Lung (tissue), 11 donors: ENCODE measurements at regions not wholly inside any gene's neighbourhood (a gene's known extent, or its start where the extent isn't known, plus 50 kb on each side); places are given as distances from the start of the nearest gene placed in this dataset.

ENCODE experiments used
- ATAC-seq: fragments of 200-7000 bp; cut with Tn5 transposase; one replicate; pipeline ENCODE4 v1.9.1; 2020; ENCODE audit warnings: moderate number of reproducible peaks; ENCODE audit not compliant: insufficient read depth, low FRiP score
- DNase-seq, 3 donors: peaks; one replicate each; pipeline ENCODE4 v3.0.0-alpha.2; 2013 to 2017
- H3K27ac ChIP-seq, 2 donors: one replicate each; pipeline ENCODE4 v1.5.1; 2013; ENCODE audit warnings: mild to moderate bottlenecking in 2 of 2, moderate library complexity in 2 of 2, control low read depth in 1 of 2, inconsistent platforms in 1 of 2, low read depth in 1 of 2, low read length in 1 of 2
- H3K27me3 ChIP-seq, 3 donors: one replicate each; pipeline ENCODE4 v1.5.1; 2013; ENCODE audit warnings: low read length in 2 of 3; ENCODE audit not compliant: control insufficient read depth in 3 of 3, insufficient read depth in 3 of 3
- H3K36me3 ChIP-seq, 4 donors: one replicate each; pipeline ENCODE4 v1.5.1; 2013; ENCODE audit warnings: low read length in 4 of 4, mild to moderate bottlenecking in 1 of 4, moderate library complexity in 1 of 4; ENCODE audit not compliant: control insufficient read depth in 4 of 4, insufficient read depth in 4 of 4
- H3K4me1 ChIP-seq, 5 donors: one replicate each; pipeline ENCODE4 v1.5.1; 2013; ENCODE audit warnings: low read length in 5 of 5, mild to moderate bottlenecking in 2 of 5, moderate library complexity in 1 of 5; ENCODE audit not compliant: control insufficient read depth in 5 of 5, insufficient read depth in 5 of 5
- H3K4me3 ChIP-seq: one replicate; pipeline ENCODE4 v1.5.1; 2013; ENCODE audit warnings: mild to moderate bottlenecking, control low read depth, moderate library complexity
- H3K9ac ChIP-seq, 2 donors: one replicate each; pipeline ENCODE4 v1.5.1; 2013; ENCODE audit warnings: low read length in 2 of 2, control low read depth in 1 of 2; ENCODE audit not compliant: insufficient read depth in 1 of 2
- H3K9me3 ChIP-seq, 4 donors: one replicate each; pipeline ENCODE4 v1.5.1; 2013; ENCODE audit warnings: low read length in 3 of 4, mild to moderate bottlenecking in 1 of 4, moderate library complexity in 1 of 4; ENCODE audit not compliant: control insufficient read depth in 4 of 4, insufficient read depth in 3 of 4
- CTCF ChIP-seq: IDR thresholded peaks from 2 replicates; pipeline ENCODE4 v1.5.1; 2012; ENCODE audit warnings: mild to moderate bottlenecking; ENCODE audit errors: control extremely low read depth, extremely low read depth
- WGBS, 2 donors: extraction: QIAGEN DNeasy Blood & Tissue Kit; methylation state at CpG; one replicate each; pipeline ENCODE4 v1.1.7; 2013; 5-methylcytosine and 5-hydroxymethylcytosine counted together
- donor health status: control.
- donor health status: control.
- donor health status: Bipolar disorder and iron deficiency.
- donor health status: healthy.
- donor health status: DM: yes; HTN: yes; CAD: no.

- no peak for TF ChIP-seq CTCF
- Histone ChIP-seq H3K27me3 (no peaks in the 10 kb centered on the region), H3K9ac (no peak overlapping the region), H3K9me3 (no peaks in the 10 kb centered on the region), H3K4me3 (no peak overlapping the region), H3K36me3 (no peaks in the 10 kb centered on the region), H3K4me1 (peaks cover 0 to 27% (median 0%) of the 10 kb centered on the region in 5 donors), H3K27ac (no peak overlapping the region)
- WGBS, 2 donors = 93 to 95% methylated on average over 2 of the region's 2 CpGs
- DNase-seq (no peak), ATAC-seq (no peak)
These were observed 143.0 kb downstream of the NXNL2 start for GRCh38 chr9:88678008-88678407.

GRCh38 chr9:88678431-88678830 lies 143.5 kb downstream of the NXNL2 start:
- TF ChIP-seq CTCF = no peak
- H3K9me3 ChIP-seq = no peaks in the 10 kb centered on the region
- peaks cover 0 to 23% (median 0%) of the 10 kb centered on the region in 5 donors for H3K4me1 ChIP-seq
- no peak overlapping the region for H3K4me3 ChIP-seq
- H3K9ac ChIP-seq = no peak overlapping the region
- H3K36me3 ChIP-seq = no peaks in the 10 kb centered on the region
- no peaks in the 10 kb centered on the region for H3K27me3 ChIP-seq
- ATAC-seq = no peak
- WGBS, 2 donors = 90 to 97% methylated on average over 4 of the region's 4 CpGs
- no peak for DNase-seq
- no peak overlapping the region for H3K27ac ChIP-seq

GRCh38 chr9:88680041-88680440 lies 145.1 kb downstream of the NXNL2 start:
- Histone ChIP-seq H3K27me3 (no peaks in the 10 kb centered on the region), H3K4me1 (peaks cover 0 to 7% (median 0%) of the 10 kb centered on the region in 5 donors), H3K9me3 (no peaks in the 10 kb centered on the region), H3K27ac (peak overlapping the region in 1 of 2 donors; percentile 10), H3K4me3 (no peak overlapping the region), H3K9ac (no peak overlapping the region), H3K36me3 (no peaks in the 10 kb centered on the region)
- ATAC-seq = no peak
- no peak for DNase-seq
- TF ChIP-seq CTCF = no peak
- 80 to 84% methylated on average over 5 of the region's 5 CpGs for WGBS, 2 donors

- TF ChIP-seq CTCF = no peak
- ATAC-seq = no peak
- H3K27ac ChIP-seq = peak overlapping the region in 1 of 2 donors; percentile 10
- no peaks in the 10 kb centered on the region for H3K27me3 ChIP-seq
- no peak overlapping the region for H3K4me3 ChIP-seq
- WGBS, 2 donors = 84 to 89% methylated on average over 8 of the region's 8 CpGs
- H3K36me3 ChIP-seq = no peaks in the 10 kb centered on the region
- peaks cover 0 to 6% (median 0%) of the 10 kb centered on the region in 5 donors for H3K4me1 ChIP-seq
- no peaks in the 10 kb centered on the region for H3K9me3 ChIP-seq
- no peak for DNase-seq
- H3K9ac ChIP-seq = no peak overlapping the region
These were observed 145.7 kb downstream of the NXNL2 start for GRCh38 chr9:88680505-88681160.
